ENCODE measurements at regions not wholly inside any gene's neighbourhood (a gene's known extent, or its start where the extent isn't known, plus 50 kb on each side); places are given as distances from the start of the nearest gene placed in this dataset.
"Not testable (repeated sequence)": the region's sequence is repeated elsewhere in the genome, so short reads cannot be mapped to it uniquely, and the experiment has no call there.

- TF ChIP-seq CTCF (IDR thresholded peaks at IDR 0.05; ENCODE audit: low read length); EZH2 (optimal IDR thresholded peaks at IDR 0.05; ENCODE audit: low read depth, low read length); EZH2phosphoT487 (IDR thresholded peaks at IDR 0.05; ENCODE audit: low read length): not testable (repeated sequence)
Observed at GRCh38 chr1:121001090-121001726, 111.6 kb downstream of the PPIAL4A start.

Measured in MM.1S (cell line).